ENCODE measurements at regions not wholly inside any gene's neighbourhood (a gene's known extent, or its start where the extent isn't known, plus 50 kb on each side); places are given as distances from the start of the nearest gene placed in this dataset.

- Mint-ChIP-seq H3K4me1 (peaks cover 3% of the 10 kb centered on the region), H3K27ac (no peak overlapping the region), H3K36me3 (ENCODE audit: low read depth) (no peaks in the 10 kb centered on the region), H3K27me3 (ENCODE audit: insufficient read depth, low read depth, poor library complexity) (no peaks in the 10 kb centered on the region), H3K4me3 (no peak overlapping the region), H3K9me3 (no peaks in the 10 kb centered on the region)
- H3K4me1 ChIP-seq (ENCODE audit: insufficient read depth): no peaks in the 10 kb centered on the region
- no peaks in the 10 kb centered on the region for H4K20me1 ChIP-seq (replicated peaks; ENCODE audit: insufficient read depth)
- H3K36me3 ChIP-seq (ENCODE audit: insufficient read depth): no peaks in the 10 kb centered on the region
- no peak overlapping the region for H3K27ac ChIP-seq (ENCODE audit: low read depth)
- no peak overlapping the region for H2AFZ ChIP-seq
- no peaks in the 10 kb centered on the region for H3K79me2 ChIP-seq (replicated peaks; ENCODE audit: insufficient read depth)
- ATAC-seq (no peak), DNase-seq (ENCODE audit: low spot score) (no peak)
- H3K27me3 ChIP-seq (ENCODE audit: insufficient read depth): no peaks in the 10 kb centered on the region
- no peak for TF ChIP-seq POLR2AphosphoS5 (IDR thresholded peaks at IDR 0.05; ENCODE audit: low read depth)
- no peak for TF ChIP-seq ETS1 (IDR thresholded peaks at IDR 0.05)
- no peak for TF ChIP-seq EZH2 (IDR thresholded peaks at IDR 0.05; ENCODE audit: low read depth, unreplicated experiment)
- no peak for TF ChIP-seq JUNB (IDR thresholded peaks at IDR 0.05; ENCODE audit: unreplicated experiment)
- TF ChIP-seq REST (IDR thresholded peaks at IDR 0.05; ENCODE audit: unreplicated experiment): no peak
- no peak for TF ChIP-seq CTCF (conservative IDR thresholded peaks at IDR 0.05; ENCODE audit: low read depth in 2 of 2)
- TF ChIP-seq STAT1 (IDR thresholded peaks at IDR 0.05; ENCODE audit: unreplicated experiment): no peak
- no peak for TF ChIP-seq ZNF462 (CRISPR knock-in tag; IDR thresholded peaks at IDR 0.05)
- no peak for TF ChIP-seq ZNF331 (CRISPR knock-in tag; IDR thresholded peaks at IDR 0.05; ENCODE audit: low read depth)
- TF ChIP-seq EZH2phosphoT487 (IDR thresholded peaks at IDR 0.05; ENCODE audit: unreplicated experiment): no peak
- no peak for TF ChIP-seq ZNF114 (CRISPR knock-in tag; IDR thresholded peaks at IDR 0.05)
- no peak for TF ChIP-seq NANOG (IDR thresholded peaks at IDR 0.05; ENCODE audit: borderline replicate concordance)
- TF ChIP-seq CREB1 (CRISPR knock-in tag; IDR thresholded peaks at IDR 0.05; ENCODE audit: low read depth): no peak
- H3K9me2 ChIP-seq (ENCODE audit: insufficient read depth): peaks cover 7% of the 10 kb centered on the region; the same call in 1 of the 2 replicates
- H3K4me2 ChIP-seq: no peak overlapping the region
- no peak overlapping the region for H3K4me3 ChIP-seq
- no peaks in the 10 kb centered on the region for H3F3A ChIP-seq (replicated peaks; ENCODE audit: low read depth)
Observed at GRCh38 chr17:65468321-65468720, 93.1 kb downstream of the AXIN2 start.
